ENCODE measurements at regions not wholly inside any gene's neighbourhood (a gene's known extent, or its start where the extent isn't known, plus 50 kb on each side); places are given as distances from the start of the nearest gene placed in this dataset.

DNA sequence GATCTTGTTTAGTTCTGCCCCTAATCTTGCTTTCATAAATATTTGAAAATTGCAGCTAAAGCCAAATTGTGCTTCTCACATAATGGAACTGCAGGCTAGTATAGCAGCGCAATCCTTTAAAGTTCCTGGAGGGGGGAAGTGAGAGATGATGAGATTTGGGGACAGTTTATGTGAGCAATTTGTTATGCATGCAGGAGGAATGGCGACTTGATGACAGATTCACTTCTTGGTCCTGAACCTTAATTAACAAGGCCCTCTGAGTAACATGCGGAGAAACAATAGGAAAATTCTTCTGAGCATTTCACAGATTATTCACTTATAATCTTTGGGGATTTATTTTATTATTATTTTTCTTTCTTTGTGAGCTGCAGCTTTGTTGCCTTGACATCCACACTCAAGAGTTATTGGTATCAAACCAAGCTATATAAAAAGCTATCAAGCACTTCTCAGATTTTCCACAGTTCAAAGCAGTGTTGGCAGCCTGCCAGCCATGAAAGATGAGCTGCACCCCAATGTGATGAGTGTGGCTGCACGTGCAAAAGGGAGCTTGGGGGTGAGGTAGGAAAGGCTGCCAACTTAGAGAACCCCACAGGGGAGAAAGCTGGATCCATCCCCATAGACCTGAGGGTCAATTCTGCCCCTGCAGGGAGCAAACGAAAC, 1662.2 kb upstream of the FLRT2 start:
- TF ChIP-seq, protein P1, sequence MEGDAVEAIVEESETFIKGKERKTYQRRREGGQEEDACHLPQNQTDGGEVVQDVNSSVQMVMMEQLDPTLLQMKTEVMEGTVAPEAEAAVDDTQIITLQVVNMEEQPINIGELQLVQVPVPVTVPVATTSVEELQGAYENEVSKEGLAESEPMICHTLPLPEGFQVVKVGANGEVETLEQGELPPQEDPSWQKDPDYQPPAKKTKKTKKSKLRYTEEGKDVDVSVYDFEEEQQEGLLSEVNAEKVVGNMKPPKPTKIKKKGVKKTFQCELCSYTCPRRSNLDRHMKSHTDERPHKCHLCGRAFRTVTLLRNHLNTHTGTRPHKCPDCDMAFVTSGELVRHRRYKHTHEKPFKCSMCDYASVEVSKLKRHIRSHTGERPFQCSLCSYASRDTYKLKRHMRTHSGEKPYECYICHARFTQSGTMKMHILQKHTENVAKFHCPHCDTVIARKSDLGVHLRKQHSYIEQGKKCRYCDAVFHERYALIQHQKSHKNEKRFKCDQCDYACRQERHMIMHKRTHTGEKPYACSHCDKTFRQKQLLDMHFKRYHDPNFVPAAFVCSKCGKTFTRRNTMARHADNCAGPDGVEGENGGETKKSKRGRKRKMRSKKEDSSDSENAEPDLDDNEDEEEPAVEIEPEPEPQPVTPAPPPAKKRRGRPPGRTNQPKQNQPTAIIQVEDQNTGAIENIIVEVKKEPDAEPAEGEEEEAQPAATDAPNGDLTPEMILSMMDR (conservative IDR thresholded peaks at IDR 0.05; ENCODE audit: low read length), result no peak
- TF ChIP-seq EZH2phosphoT487 (IDR thresholded peaks at IDR 0.05; ENCODE audit: borderline replicate concordance, low read depth, low read length), result no peak

Measured in OCI-LY7 (cell line).